MM.1S (cell line): ENCODE measurements at regions not wholly inside any gene's neighbourhood (a gene's known extent, or its start where the extent isn't known, plus 50 kb on each side); places are given as distances from the start of the nearest gene placed in this dataset.

ENCODE experiments used
- DNase-seq: peaks from one replicate; pipeline ENCODE4 v3.0.0-alpha.2; 2015
- H2AFZ ChIP-seq: fragments of 300-600 bp; sonication (generic); 2 replicates; pipeline ENCODE4 v1.6.0; 2016; ENCODE audit warnings: antibody characterized with exemption, low read length
- H3F3A ChIP-seq: fragments of 300-600 bp; sonication (generic); 2 replicates; pipeline ENCODE4 v1.6.1; 2016; ENCODE audit warnings: mild to moderate bottlenecking, antibody characterized with exemption, low read length, moderate library complexity, mixed read lengths; ENCODE audit not compliant: insufficient read depth
- H3K27ac ChIP-seq: fragments of 300-600 bp; sonication (generic); 2 replicates; pipeline ENCODE4 v1.5.1; 2016; ENCODE audit warnings: mild to moderate bottlenecking, low read length
- H3K27me3 ChIP-seq: fragments of 300-600 bp; sonication (generic); replicated peaks from 2 replicates; pipeline ENCODE4 v1.6.0; 2016; ENCODE audit warnings: low read length; ENCODE audit not compliant: insufficient read depth
- H3K36me3 ChIP-seq: fragments of 300-600 bp; sonication (generic); replicated peaks from 2 replicates; pipeline ENCODE4 v1.6.1; 2016; ENCODE audit warnings: mild to moderate bottlenecking, low read length, mixed read lengths; ENCODE audit not compliant: insufficient read depth
- H3K4me1 ChIP-seq: fragments of 300-600 bp; sonication (generic); 2 replicates; pipeline ENCODE4 v1.6.1; 2016; ENCODE audit warnings: low read length, mixed read lengths
- H3K4me2 ChIP-seq: fragments of 300-600 bp; sonication (generic); 2 replicates; pipeline ENCODE4 v1.6.0; 2016; ENCODE audit warnings: low read depth, low read length
- H3K4me3 ChIP-seq: fragments of 300-600 bp; sonication (generic); 2 replicates; pipeline ENCODE4 v1.5.1; 2016; ENCODE audit warnings: low read length, mixed read lengths
- H3K79me2 ChIP-seq: fragments of 300-600 bp; sonication (generic); 2 replicates; pipeline ENCODE4 v1.6.1; 2016; ENCODE audit warnings: mixed run types, low read length, mixed read lengths
- H3K9ac ChIP-seq: fragments of 300-600 bp; sonication (generic); 2 replicates; pipeline ENCODE4 v1.6.1; 2016; ENCODE audit warnings: low read length, mixed read lengths
- H3K9me2 ChIP-seq: fragments of 300-600 bp; sonication (generic); replicated peaks from 2 replicates; pipeline ENCODE4 v1.6.1; 2016; ENCODE audit warnings: mild to moderate bottlenecking, low read length, mixed read lengths; ENCODE audit not compliant: insufficient read depth
- H3K9me3 ChIP-seq: fragments of 300-600 bp; sonication (generic); replicated peaks from 2 replicates; pipeline ENCODE4 v1.6.1; 2016; ENCODE audit warnings: mild to moderate bottlenecking, low read length, mixed read lengths; ENCODE audit not compliant: insufficient read depth
- H4K20me1 ChIP-seq: fragments of 300-600 bp; sonication (generic); 2 replicates; pipeline ENCODE4 v1.6.1; 2016; ENCODE audit warnings: mild to moderate bottlenecking, low read length, moderate library complexity, mixed read lengths; ENCODE audit not compliant: insufficient read depth
- EZH2 ChIP-seq: fragments of 300-600 bp; sonication (generic); optimal IDR thresholded peaks from 2 replicates; pipeline ENCODE3; 2017; ENCODE audit warnings: low read depth, mild to moderate bottlenecking, antibody characterized with exemption, low read length, mixed read lengths
- EZH2phosphoT487 ChIP-seq: fragments of 300-600 bp; sonication (generic); IDR thresholded peaks from 2 replicates; pipeline ENCODE4 v1.6.1; 2018; ENCODE audit warnings: antibody characterized with exemption, low read length
- TF ChIP-seq, protein P1 (sequence below): fragments of 300-600 bp; sonication (generic); IDR thresholded peaks from 2 replicates; pipeline ENCODE4 v1.5.1; 2016; ENCODE audit warnings: antibody characterized with exemption, low read length, mixed read lengths

DNA sequence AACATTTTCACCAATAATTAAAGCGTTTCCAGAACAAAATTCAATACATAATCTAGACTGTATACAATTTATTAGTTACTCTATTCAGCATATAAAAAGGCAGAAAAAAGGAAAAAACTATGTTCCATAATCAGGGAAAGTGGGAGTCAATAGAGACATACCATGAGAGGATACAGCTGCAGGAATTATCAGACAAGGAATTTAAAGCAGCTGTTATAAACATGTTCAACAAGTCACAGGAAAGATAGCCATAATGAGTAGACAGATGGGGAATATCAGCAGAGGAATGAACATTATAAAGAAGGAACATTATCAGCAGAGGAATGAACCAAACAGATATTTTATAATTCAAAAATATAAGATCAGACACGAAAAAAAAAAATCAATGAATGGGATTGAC lies 500.6 kb upstream of the RPS6KA3 start:
- no peaks in the 10 kb centered on the region for H3F3A ChIP-seq
- H3K4me1 ChIP-seq, result no peaks in the 10 kb centered on the region
- H3K9ac ChIP-seq, result no peak overlapping the region
- no peaks in the 10 kb centered on the region for H3K9me2 ChIP-seq
- H3K79me2 ChIP-seq, result no peaks in the 10 kb centered on the region
- no peaks in the 10 kb centered on the region for H4K20me1 ChIP-seq
- no peak overlapping the region for H3K4me2 ChIP-seq
- no peaks in the 10 kb centered on the region for H3K9me3 ChIP-seq
- H3K36me3 ChIP-seq, result no peaks in the 10 kb centered on the region
- H3K27me3 ChIP-seq, result no peaks in the 10 kb centered on the region
- no peak for TF ChIP-seq EZH2phosphoT487
- TF ChIP-seq, protein P1, sequence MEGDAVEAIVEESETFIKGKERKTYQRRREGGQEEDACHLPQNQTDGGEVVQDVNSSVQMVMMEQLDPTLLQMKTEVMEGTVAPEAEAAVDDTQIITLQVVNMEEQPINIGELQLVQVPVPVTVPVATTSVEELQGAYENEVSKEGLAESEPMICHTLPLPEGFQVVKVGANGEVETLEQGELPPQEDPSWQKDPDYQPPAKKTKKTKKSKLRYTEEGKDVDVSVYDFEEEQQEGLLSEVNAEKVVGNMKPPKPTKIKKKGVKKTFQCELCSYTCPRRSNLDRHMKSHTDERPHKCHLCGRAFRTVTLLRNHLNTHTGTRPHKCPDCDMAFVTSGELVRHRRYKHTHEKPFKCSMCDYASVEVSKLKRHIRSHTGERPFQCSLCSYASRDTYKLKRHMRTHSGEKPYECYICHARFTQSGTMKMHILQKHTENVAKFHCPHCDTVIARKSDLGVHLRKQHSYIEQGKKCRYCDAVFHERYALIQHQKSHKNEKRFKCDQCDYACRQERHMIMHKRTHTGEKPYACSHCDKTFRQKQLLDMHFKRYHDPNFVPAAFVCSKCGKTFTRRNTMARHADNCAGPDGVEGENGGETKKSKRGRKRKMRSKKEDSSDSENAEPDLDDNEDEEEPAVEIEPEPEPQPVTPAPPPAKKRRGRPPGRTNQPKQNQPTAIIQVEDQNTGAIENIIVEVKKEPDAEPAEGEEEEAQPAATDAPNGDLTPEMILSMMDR, result no peak
- TF ChIP-seq EZH2, result no peak
- no peak for DNase-seq
- H3K4me3 ChIP-seq, result no peak overlapping the region
- H2AFZ ChIP-seq, result no peak overlapping the region
- H3K27ac ChIP-seq, result no peak overlapping the region

DNA sequence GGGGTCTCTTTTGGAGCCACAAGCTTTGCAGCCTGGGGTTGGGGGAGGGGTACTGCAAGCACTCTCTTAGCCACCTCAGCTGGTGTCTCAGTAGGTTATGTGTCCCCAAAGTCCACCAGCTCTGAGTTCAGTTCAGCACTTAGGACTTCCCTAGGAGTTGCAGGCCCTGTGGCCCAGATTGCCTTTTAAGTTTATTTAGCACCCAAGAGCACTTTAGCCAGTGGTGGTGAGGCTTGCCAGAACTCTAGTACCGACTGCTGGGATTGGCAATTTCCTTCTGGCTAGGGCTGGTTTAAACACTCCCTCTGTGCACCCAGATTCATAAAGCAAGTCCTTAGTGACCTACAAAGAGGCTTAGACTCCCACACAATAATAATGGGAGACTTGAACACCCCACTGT lies 489.9 kb upstream of the RPS6KA3 start:
- Histone ChIP-seq H3K36me3 (no peaks in the 10 kb centered on the region), H3K9me3 (no peaks in the 10 kb centered on the region), H3K4me3 (no peak overlapping the region), H3K79me2 (no peaks in the 10 kb centered on the region), H3K27ac (no peak overlapping the region), H3K27me3 (no peaks in the 10 kb centered on the region), H3K4me1 (no peaks in the 10 kb centered on the region), H4K20me1 (no peaks in the 10 kb centered on the region), H3F3A (no peaks in the 10 kb centered on the region), H3K9ac (no peak overlapping the region), H3K9me2 (no peaks in the 10 kb centered on the region), H2AFZ (0 out of 2 replicates have a peak overlapping the region, but pooled peaks have one; percentile 31), H3K4me2 (no peak overlapping the region)
- no peak for DNase-seq
- TF ChIP-seq, protein P1, result no peak
- TF ChIP-seq EZH2phosphoT487 (no peak), EZH2 (no peak)

DNA sequence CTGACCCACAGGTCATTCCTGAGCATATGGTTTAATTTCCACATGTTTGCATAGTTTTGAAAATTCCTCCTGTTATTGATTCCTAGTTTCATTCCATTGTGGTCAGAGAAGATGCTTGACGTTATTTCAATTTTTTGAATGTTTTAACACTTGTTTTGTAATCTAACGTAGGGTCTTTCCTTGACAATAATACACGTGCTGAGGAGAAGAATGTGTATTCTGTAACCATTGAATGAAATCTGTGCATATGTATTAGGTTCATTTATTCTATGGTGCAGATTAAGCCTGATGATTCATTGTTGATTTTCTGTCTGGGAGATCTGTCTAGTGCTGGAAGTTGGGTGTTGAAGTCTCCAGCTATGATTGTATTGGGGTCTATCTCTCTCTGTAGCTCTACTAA lies 486.4 kb upstream of the RPS6KA3 start:
- no peak overlapping the region for H3K9ac ChIP-seq
- H3K4me3 ChIP-seq, result no peak overlapping the region
- no peaks in the 10 kb centered on the region for H3K79me2 ChIP-seq
- no peak overlapping the region for H3K4me2 ChIP-seq
- no peak for TF ChIP-seq EZH2phosphoT487
- TF ChIP-seq, protein P1, result no peak
- TF ChIP-seq EZH2, result no peak
- no peak overlapping the region for H3K27ac ChIP-seq
- no peak overlapping the region for H2AFZ ChIP-seq
- no peaks in the 10 kb centered on the region for H3K27me3 ChIP-seq
- H3K4me1 ChIP-seq, result no peaks in the 10 kb centered on the region
- no peaks in the 10 kb centered on the region for H4K20me1 ChIP-seq
- no peaks in the 10 kb centered on the region for H3K36me3 ChIP-seq
- H3K9me2 ChIP-seq, result no peaks in the 10 kb centered on the region
- no peaks in the 10 kb centered on the region for H3K9me3 ChIP-seq
- no peaks in the 10 kb centered on the region for H3F3A ChIP-seq
- DNase-seq, result no peak

DNA sequence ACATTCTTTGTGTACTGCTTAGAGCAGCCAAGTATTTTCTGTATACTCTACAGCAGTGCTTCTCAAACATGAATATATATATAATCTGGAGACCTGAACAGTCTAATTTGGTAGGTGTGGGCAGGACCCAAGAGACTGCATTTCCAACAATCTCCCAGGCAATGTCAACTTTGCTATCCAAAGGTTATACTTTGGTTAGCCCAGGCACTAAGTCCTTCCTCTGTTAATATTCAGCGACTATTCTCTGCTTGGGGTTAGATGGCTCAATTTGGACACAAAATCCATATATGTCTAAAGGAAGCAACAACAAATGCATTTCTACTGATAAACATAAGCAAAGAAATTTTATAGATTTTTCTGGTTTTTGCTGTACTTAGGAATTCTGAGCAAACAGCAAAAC lies 480.0 kb upstream of the RPS6KA3 start:
- H3K4me1 ChIP-seq, result no peaks in the 10 kb centered on the region
- DNase-seq, result no peak
- H3K9me3 ChIP-seq, result no peaks in the 10 kb centered on the region
- H3K9me2 ChIP-seq, result no peaks in the 10 kb centered on the region
- no peaks in the 10 kb centered on the region for H3K79me2 ChIP-seq
- no peak overlapping the region for H2AFZ ChIP-seq
- no peaks in the 10 kb centered on the region for H3F3A ChIP-seq
- no peak overlapping the region for H3K27ac ChIP-seq
- no peaks in the 10 kb centered on the region for H4K20me1 ChIP-seq
- H3K27me3 ChIP-seq, result no peaks in the 10 kb centered on the region
- no peak overlapping the region for H3K9ac ChIP-seq
- H3K4me3 ChIP-seq, result no peak overlapping the region
- TF ChIP-seq, protein P1, result no peak
- TF ChIP-seq EZH2, result no peak
- TF ChIP-seq EZH2phosphoT487, result no peak
- no peak overlapping the region for H3K4me2 ChIP-seq
- no peaks in the 10 kb centered on the region for H3K36me3 ChIP-seq
